Sigmoid colon (tissue), 4 donors: ENCODE measurements at regions not wholly inside any gene's neighbourhood (a gene's known extent, or its start where the extent isn't known, plus 50 kb on each side); places are given as distances from the start of the nearest gene placed in this dataset.

Source experiments
- CTCF ChIP-seq, 4 experiments: fragments of 450-650 bp in 3 of 4; fragments of 200-600 bp in 1 of 4; IDR thresholded peaks; one replicate each; pipeline ENCODE4 v1.5.1; 2016 to 2019; ENCODE audit warnings: antibody characterized with exemption in 4 of 4, mild to moderate bottlenecking in 3 of 4, moderate library complexity in 2 of 4
- POLR2A ChIP-seq, 2 donors: fragments of 450-650 bp; IDR thresholded peaks; one replicate each; pipeline ENCODE4 v1.6.1; 2016; ENCODE audit warnings: antibody characterized with exemption in 2 of 2, mild to moderate bottlenecking in 2 of 2, moderate library complexity in 2 of 2
- POLR2AphosphoS5 ChIP-seq, 4 donors: sonication (generic); formaldehyde crosslinking; IDR thresholded peaks; one replicate each; pipeline ENCODE4 v1.6.1; 2017; ENCODE audit warnings: antibody characterized with exemption in 4 of 4

- TF ChIP-seq CTCF (IDR thresholded peaks at IDR 0.05), result no peak
- no peak for TF ChIP-seq POLR2AphosphoS5 (IDR thresholded peaks at IDR 0.05)
- TF ChIP-seq POLR2A (IDR thresholded peaks at IDR 0.05), result no peak
These were observed 98.6 kb upstream of the ITPRID2 start for GRCh38 chr2:181792906-181793305.
